Mucosa of stomach (tissue), 1 donor: ENCODE measurements at regions not wholly inside any gene's neighbourhood (a gene's known extent, or its start where the extent isn't known, plus 50 kb on each side); places are given as distances from the start of the nearest gene placed in this dataset.

Source experiments
- H3K27me3 ChIP-seq: one replicate; pipeline ENCODE4 v1.7.0; 2013; ENCODE audit warnings: mild to moderate bottlenecking, low read length; ENCODE audit not compliant: control insufficient read depth, insufficient read depth
- H3K36me3 ChIP-seq: one replicate; pipeline ENCODE4 v1.7.0; 2013; ENCODE audit warnings: low read length; ENCODE audit not compliant: control insufficient read depth, insufficient read depth
- H3K4me1 ChIP-seq: one replicate; pipeline ENCODE4 v1.7.0; 2013; ENCODE audit warnings: mild to moderate bottlenecking, low read length; ENCODE audit not compliant: control insufficient read depth, insufficient read depth
- H3K4me3 ChIP-seq: one replicate; pipeline ENCODE4 v1.7.0; 2013; ENCODE audit warnings: low read length
- H3K9ac ChIP-seq: one replicate; pipeline ENCODE4 v1.7.0; 2013; ENCODE audit warnings: mild to moderate bottlenecking, low read length, moderate library complexity
- H3K9me3 ChIP-seq: one replicate; pipeline ENCODE4 v1.7.0; 2013; ENCODE audit warnings: mild to moderate bottlenecking, low read length, moderate library complexity; ENCODE audit not compliant: control insufficient read depth
- donor health status: Pancreatic carcinoma.

- Histone ChIP-seq H3K4me1 (no peaks in the 10 kb centered on the region), H3K27me3 (no peaks in the 10 kb centered on the region), H3K4me3 (no peak overlapping the region), H3K9ac (no peak overlapping the region), H3K9me3 (no peaks in the 10 kb centered on the region), H3K36me3 (no peaks in the 10 kb centered on the region)
Observed at GRCh38 chr3:159441279-159441678, 547.4 kb upstream of the IL12A start.

- H3K4me3 ChIP-seq = no peak overlapping the region
Observed at GRCh38 chr3:159443266-159443665, 545.4 kb upstream of the IL12A start.

GRCh38 chr3:159447841-159448240 is 540.8 kb upstream of the IL12A start:
- no peaks in the 10 kb centered on the region for H3K36me3 ChIP-seq
- no peaks in the 10 kb centered on the region for H3K9me3 ChIP-seq
- no peak overlapping the region for H3K4me3 ChIP-seq
- no peaks in the 10 kb centered on the region for H3K27me3 ChIP-seq
- H3K9ac ChIP-seq = no peak overlapping the region
- no peaks in the 10 kb centered on the region for H3K4me1 ChIP-seq

More at GRCh38 chr3:159443266-159443665, 545.4 kb upstream of the IL12A start:
- H3K27me3 ChIP-seq = no peaks in the 10 kb centered on the region
- no peak overlapping the region for H3K9ac ChIP-seq
- no peaks in the 10 kb centered on the region for H3K36me3 ChIP-seq
- H3K4me1 ChIP-seq = no peaks in the 10 kb centered on the region
- H3K9me3 ChIP-seq = no peaks in the 10 kb centered on the region

- Histone ChIP-seq H3K27me3 (no peaks in the 10 kb centered on the region), H3K4me3 (no peak overlapping the region), H3K9me3 (no peaks in the 10 kb centered on the region), H3K4me1 (no peaks in the 10 kb centered on the region), H3K36me3 (no peaks in the 10 kb centered on the region), H3K9ac (no peak overlapping the region)
Observed at GRCh38 chr3:159448902-159449301, 539.7 kb upstream of the IL12A start.

GRCh38 chr3:159451067-159451466 is 537.6 kb upstream of the IL12A start:
- no peaks in the 10 kb centered on the region for H3K4me1 ChIP-seq
- H3K9ac ChIP-seq = no peak overlapping the region
- no peaks in the 10 kb centered on the region for H3K27me3 ChIP-seq
- no peaks in the 10 kb centered on the region for H3K9me3 ChIP-seq
- H3K4me3 ChIP-seq = no peak overlapping the region
- H3K36me3 ChIP-seq = no peaks in the 10 kb centered on the region

DNA sequence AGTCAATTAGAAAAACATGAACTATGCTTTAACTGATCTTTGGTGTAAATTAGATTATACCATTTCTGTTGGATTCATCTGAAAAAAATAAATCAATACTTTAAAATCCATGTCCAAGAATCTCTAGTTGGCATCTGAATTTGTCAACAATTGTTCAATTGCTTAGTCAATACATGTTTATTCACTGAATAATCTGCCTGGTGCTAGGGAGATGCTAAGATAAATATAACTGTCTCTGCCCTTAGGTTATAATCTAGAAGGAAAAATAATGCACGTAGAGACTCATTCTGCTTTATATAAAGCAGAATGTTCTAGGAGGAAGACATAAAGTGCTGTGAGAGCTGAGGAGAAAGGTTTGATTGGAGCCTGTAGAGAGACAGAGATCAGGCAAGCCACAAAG is 537.2 kb upstream of the IL12A start:
- Histone ChIP-seq H3K27me3 (no peaks in the 10 kb centered on the region), H3K4me1 (no peaks in the 10 kb centered on the region), H3K4me3 (no peak overlapping the region), H3K9ac (no peak overlapping the region), H3K9me3 (no peaks in the 10 kb centered on the region), H3K36me3 (no peaks in the 10 kb centered on the region)

- Histone ChIP-seq H3K9me3 (no peaks in the 10 kb centered on the region), H3K4me1 (no peaks in the 10 kb centered on the region), H3K27me3 (no peaks in the 10 kb centered on the region), H3K9ac (no peak overlapping the region), H3K36me3 (no peaks in the 10 kb centered on the region), H3K4me3 (no peak overlapping the region)
Observed at GRCh38 chr3:159453036-159453435, 535.6 kb upstream of the IL12A start.

- H3K27me3 ChIP-seq = no peaks in the 10 kb centered on the region
- H3K4me1 ChIP-seq = no peaks in the 10 kb centered on the region
- H3K4me3 ChIP-seq = no peak overlapping the region
- H3K9ac ChIP-seq = no peak overlapping the region
- no peaks in the 10 kb centered on the region for H3K36me3 ChIP-seq
- H3K9me3 ChIP-seq = no peaks in the 10 kb centered on the region
Observed at GRCh38 chr3:159453945-159454344, 534.7 kb upstream of the IL12A start.

GRCh38 chr3:159455741-159456181 is 532.9 kb upstream of the IL12A start:
- Histone ChIP-seq H3K36me3 (no peaks in the 10 kb centered on the region), H3K9ac (no peak overlapping the region), H3K9me3 (no peaks in the 10 kb centered on the region), H3K4me1 (no peaks in the 10 kb centered on the region), H3K27me3 (no peaks in the 10 kb centered on the region), H3K4me3 (no peak overlapping the region)

GRCh38 chr3:159458010-159458409 is 530.6 kb upstream of the IL12A start:
- H3K36me3 ChIP-seq = no peaks in the 10 kb centered on the region
- H3K4me1 ChIP-seq = no peaks in the 10 kb centered on the region
- H3K4me3 ChIP-seq = no peak overlapping the region
- no peaks in the 10 kb centered on the region for H3K27me3 ChIP-seq
- no peaks in the 10 kb centered on the region for H3K9me3 ChIP-seq
- no peak overlapping the region for H3K9ac ChIP-seq

GRCh38 chr3:159458982-159459381 is 529.7 kb upstream of the IL12A start:
- H3K36me3 ChIP-seq = no peaks in the 10 kb centered on the region
- H3K4me3 ChIP-seq = no peak overlapping the region
- H3K4me1 ChIP-seq = no peaks in the 10 kb centered on the region
- H3K9ac ChIP-seq = no peak overlapping the region
- no peaks in the 10 kb centered on the region for H3K9me3 ChIP-seq
- no peaks in the 10 kb centered on the region for H3K27me3 ChIP-seq

DNA sequence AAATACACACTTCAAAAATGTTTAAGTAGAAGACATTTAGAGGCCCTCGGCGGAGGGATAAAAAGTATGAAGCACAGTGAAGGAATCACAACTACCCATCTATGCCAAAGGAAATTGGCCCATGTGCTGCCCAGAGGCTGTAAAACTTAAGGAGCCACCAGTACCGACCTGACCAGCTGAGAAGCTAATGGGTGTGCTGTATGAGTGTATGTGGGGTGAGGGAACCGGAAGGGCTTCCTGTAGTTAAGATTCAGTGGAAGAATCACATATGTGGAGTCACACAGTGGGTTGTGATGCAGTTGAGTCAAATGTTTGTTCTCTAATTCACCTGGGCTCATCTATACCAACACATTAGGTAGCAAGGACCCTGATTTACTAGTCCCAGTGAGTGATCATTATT is 516.0 kb upstream of the IL12A start:
- H3K36me3 ChIP-seq = no peaks in the 10 kb centered on the region
- H3K4me1 ChIP-seq = no peaks in the 10 kb centered on the region
- no peaks in the 10 kb centered on the region for H3K9me3 ChIP-seq
- H3K4me3 ChIP-seq = no peak overlapping the region
- no peak overlapping the region for H3K9ac ChIP-seq
- no peaks in the 10 kb centered on the region for H3K27me3 ChIP-seq

DNA sequence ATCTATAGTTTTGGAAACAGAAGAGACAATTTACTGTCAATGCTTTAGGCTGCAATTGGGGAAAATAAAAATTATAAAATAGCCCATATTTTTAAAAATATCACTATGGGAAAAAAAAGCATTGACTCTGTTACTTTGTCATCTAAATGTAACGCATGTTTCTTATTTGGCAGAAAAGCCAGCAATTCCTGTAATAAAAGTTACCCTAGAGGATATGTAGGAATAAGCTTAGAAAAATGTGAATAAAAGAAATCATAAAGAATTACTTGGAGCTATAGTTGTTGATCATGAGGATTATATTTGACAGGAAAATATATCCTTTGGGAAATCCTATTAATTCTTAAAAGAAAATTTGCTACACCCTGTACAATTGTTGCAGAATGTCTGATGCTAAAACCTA is 515.4 kb upstream of the IL12A start:
- no peak overlapping the region for H3K9ac ChIP-seq
- H3K27me3 ChIP-seq = no peaks in the 10 kb centered on the region
- H3K4me1 ChIP-seq = no peaks in the 10 kb centered on the region
- H3K4me3 ChIP-seq = no peak overlapping the region
- H3K36me3 ChIP-seq = no peaks in the 10 kb centered on the region
- H3K9me3 ChIP-seq = no peaks in the 10 kb centered on the region
